Activated CD4-positive, alpha-beta T cell treated with anti-CD3 and anti-CD28 coated beads, Interleukin-2, amount 50 U/mL, for 24 hours (primary cell): ENCODE measurements at regions not wholly inside any gene's neighbourhood (a gene's known extent, or its start where the extent isn't known, plus 50 kb on each side); places are given as distances from the start of the nearest gene placed in this dataset.

ENCODE experiments used
- DNase-seq, 2 donors: peaks; one replicate each; pipeline ENCODE4 v3.0.0-alpha.2; 2020; ENCODE audit warnings: low read depth in 1 of 2, low spot score in 1 of 2

DNA sequence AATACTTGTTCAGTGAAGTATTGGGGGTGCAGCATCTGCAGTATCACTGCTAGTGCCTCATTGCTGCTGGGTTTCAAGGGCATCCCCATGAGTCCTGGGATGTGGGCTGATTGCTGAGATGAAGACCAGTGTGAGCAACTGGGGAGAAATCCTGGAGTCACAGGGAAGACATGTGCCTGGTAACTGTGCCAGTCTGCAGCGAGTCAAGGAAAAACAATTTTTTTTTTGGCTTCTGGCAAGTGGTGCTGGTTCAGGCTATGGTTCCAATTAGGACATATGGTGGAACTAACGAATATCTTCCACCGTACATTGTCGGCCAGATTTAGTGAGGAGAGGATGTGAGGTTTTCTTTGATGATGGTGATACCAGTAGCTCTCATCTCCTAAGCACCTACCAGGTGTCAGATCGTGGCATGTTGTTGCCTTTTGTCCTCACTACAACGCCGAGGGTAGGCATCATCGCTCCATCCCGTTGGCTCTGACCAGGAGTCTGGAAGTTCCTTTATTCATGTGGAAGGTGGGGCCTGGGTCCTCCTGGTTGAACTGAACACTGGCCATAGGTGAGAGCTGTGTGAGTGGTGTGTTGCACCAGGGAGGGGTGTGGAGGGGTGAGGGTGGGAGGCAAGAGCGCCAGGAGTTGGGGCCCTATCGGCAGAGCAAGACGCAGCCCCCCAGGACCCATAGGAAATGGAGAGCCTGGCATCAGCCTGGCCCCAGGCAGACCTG is 118.0 kb upstream of the HS6ST1 start:
- DNase-seq = no peak

DNA sequence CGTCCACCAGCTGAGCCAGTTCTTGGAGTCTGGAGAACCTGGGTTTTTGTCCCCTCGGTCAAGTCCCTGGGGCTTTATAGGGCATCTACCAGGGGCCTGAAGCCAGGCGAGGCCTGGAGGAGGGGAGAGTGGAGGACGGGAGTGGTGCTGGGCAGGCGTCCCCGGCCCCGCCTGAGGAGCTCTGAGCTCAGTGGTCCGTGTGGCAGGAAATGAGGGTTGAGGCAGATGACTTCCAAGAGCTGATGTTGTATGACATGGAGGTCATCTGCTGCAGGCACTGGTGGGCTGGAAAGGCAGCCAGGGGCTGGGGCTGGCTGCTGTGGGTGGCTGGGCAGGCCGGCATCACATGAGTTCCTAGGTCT is 118.5 kb upstream of the HS6ST1 start:
- no peak for DNase-seq

DNA sequence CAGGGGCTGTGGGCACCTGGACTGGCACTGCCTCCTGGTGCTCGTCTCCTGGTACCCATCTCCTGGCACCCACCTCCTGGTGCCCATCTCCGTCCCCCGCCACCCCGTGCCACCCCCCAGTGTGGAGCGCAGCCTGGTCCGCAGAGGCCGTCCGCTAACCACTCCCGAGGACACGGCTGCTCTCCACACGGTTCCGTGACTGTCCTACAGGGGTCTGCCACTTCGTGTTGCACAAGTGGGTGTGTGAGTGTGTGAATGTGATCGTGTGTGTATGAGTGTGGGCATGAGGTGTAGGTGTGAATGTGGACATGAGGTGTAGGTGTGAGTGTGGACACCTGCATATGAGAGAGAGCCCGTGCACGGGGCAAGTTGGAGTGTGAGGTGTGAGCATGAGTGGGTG is 119.4 kb upstream of the HS6ST1 start:
- DNase-seq = no peak

DNA sequence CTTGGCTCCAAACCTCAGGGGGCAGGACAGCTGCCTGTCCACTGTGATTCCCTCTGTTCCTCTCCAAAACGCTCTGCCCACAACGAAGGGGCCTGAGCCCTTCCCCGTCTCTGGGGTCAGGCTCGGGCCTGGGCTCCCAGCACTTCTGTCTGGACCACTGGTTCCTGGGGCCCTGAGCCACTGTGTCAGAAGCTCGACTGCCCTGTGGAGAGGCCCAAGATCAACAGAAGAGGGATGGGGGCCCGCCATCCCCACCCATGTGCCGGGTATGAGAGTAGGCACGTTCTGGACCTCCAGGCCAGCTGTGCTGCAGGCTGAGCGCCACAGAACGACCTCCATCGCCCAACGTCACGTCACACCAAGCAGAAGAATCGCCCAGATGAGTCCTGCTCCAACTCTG is 119.9 kb upstream of the HS6ST1 start:
- no peak for DNase-seq

DNA sequence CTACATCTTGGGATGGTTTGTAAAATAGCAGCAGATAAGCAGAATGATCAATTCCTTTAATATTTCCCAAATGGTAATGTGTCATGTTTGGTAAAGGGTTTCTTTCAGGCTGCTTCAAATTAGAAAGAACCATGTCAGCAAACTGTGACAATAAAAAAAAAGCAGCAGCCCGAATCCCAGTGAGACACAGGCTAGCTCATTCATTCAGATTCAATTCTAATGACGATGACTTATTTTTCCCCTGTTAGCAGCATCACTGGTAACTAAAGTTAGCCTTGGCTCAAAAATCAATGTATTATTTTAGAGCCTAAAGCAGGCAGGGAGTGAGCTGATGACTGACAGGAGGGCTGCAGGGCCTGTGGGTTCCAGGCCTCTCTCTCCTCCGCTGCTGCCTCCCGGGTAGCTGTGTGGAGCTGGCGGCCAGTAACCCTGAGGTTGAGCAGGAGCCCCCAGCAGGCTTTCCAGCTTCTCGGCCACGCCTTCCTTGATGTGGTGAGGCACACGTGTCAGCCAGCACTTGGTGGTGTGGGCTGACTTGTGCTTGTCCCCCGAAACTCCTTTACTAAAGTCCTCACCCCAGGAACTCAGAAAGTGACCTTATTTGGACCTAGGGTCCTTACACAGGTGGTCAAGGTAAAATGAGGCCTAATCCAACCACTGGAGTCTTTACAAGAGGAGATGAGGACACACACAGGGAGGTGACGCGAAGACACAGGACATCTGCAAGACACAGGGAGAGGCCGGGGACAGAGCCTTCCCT is 120.5 kb upstream of the HS6ST1 start:
- no peak for DNase-seq

DNA sequence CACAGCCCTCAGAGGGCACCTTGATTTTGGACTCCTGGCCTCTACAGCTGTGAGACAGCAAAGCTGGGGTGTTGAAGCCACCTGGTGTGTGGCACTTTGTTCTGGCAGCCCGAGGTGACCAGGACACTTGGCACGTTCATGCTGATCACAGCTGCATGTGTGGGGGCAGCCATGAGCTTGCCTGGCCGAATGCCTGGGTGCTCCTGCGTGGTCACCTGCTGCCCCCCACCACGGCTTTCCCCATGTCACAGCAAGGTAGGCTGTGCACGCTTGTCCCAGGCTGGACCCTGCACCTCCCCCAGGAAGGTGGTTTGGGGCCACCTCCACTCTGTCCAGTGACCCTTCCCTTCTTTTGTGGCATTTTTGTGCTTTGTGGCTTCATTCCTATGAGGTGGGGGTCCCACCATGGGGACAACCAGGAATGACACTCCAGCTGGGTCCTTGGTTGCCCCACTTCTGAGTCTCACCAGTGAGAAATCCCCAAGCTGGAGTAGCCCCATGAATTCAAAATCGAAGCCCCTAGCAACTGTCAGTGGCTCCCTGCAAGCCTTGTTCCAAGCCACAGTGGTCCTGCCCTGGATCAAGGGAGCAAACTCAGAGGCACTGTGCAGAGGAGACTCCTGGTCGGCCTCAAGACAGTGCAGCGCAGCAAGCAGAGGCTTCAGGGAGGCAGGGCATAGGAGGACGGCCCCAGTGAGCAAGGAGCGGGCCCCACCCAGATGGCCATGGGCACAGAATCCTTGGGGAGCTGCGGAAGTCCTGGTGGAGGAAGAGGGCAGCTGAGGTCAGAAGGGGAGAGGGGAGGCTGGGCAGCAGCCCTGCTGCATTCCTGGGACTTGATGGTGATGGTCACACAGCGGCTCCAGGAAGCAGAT is 121.4 kb upstream of the HS6ST1 start:
- DNase-seq = no peak

DNA sequence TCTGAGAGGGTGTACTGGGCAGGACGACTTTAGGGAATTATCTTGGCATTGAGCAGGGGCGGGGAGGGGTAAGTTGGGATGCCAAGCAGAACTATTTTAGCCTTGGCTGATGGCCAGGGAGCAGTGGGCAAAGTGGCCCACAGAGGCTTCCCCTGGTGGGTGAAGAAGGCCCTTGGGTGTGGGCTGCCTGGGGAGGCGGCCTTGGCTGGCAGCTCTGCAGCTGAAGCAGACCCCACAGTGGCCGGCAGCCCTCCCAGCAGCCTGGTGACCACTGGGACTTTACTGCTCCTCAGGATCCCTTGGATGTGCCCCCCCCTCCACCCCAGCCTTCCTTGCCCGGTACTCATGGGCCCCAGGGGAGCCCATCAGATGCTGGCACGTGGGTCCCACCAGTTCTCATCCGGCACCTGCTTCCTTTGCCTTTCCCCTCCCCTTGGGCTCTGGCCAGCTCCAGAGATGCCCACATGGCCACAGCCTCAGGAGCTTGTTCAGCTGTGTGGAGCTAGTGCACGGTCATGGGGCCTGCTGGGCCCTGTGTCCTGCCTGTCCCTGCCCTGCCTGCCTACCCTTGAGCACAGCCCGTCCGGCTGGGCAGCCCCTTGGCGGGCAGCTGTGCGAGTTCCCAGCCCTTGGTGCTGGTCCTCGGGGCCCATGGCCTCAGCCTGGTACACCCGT is 122.1 kb upstream of the HS6ST1 start:
- no peak for DNase-seq

DNA sequence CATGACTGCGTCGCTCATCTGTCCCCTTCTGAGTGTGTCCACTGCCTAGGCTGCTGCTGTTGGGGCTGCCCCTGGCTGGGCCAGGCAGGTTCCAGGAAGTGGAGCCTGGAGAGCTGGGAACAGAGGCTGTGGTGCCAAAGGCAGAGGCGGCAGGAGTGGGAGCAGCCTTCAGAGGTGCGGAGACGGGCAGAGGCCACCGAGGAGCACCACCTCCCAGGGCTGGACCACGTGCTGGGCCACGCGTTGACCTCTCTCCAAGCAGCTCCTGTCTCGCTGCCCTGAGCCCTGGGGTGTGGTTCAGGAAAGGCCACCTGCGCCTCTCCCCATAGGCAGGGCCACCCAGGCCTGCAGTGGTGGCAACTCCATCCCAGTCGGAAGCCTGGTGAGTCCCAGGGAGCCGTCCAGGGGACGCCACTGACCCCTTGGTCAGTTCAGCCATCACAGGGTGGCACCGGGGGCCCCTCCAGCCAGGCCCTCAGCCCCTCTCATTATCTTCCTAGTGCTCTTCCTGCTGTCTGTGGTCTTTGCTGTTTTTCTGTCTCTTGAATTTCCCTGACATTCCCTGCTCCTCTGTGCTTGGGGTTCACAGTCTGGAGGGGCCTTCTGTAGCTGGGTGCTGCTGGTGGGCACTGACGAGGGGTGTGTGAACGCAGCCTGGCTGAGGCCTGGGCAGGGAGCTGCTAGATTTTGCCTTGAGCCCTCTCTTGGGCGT is 122.8 kb upstream of the HS6ST1 start:
- DNase-seq = no peak

DNA sequence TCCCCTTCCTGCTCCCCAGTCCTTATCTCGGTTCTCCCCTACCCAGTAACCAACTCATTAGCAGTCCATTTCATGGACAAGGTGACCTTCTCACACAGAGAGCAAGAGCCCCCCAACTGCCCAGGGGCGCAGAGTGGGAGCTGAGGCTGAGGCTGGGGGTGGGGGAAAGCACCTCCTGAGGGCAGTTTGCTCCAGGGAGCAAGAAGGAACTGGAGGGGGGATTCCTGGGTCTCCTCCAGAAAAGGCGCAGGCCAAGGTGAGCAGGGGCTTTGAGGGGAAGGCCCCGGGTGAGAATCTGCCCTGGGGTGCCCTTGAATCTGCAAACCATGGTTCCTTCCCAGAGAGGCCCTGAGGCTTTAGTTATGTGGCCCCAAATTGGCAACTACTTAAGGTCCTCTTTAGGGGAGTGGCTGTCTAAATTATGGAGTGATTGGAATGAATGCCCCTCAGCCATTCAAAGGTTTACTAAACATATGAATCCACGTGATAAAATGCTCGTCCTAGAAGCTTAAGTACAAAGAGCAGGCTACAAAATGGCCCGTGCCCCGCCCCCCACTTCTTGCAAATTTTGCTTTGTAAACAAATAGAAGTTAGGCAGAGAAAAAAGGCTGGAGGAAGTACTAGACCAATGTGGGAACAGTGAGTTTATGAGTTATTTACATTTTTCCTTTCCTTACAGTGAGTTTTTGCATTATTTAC is 123.5 kb upstream of the HS6ST1 start:
- DNase-seq = no peak

DNA sequence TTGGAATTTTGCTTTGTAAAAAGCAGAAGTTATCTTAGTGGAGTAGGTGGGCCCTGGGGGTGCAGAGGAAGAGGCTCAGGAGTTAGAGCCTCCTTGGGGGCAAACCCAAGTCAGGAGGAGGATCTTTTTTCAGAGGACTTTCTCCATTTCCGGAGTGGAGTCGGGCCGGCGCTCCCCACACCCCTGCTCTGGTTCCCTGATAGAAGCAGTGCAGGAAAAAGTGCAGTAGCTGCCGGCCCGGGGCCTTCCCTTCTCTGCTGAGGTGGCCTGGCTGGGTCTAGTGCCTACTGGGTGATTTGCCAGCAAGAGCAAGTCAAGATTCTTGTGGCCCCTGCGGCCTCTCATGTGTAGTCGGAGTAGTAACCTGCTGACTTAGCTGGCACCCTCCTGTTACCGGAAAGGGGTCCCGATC is 124.2 kb upstream of the HS6ST1 start:
- DNase-seq = no peak

DNA sequence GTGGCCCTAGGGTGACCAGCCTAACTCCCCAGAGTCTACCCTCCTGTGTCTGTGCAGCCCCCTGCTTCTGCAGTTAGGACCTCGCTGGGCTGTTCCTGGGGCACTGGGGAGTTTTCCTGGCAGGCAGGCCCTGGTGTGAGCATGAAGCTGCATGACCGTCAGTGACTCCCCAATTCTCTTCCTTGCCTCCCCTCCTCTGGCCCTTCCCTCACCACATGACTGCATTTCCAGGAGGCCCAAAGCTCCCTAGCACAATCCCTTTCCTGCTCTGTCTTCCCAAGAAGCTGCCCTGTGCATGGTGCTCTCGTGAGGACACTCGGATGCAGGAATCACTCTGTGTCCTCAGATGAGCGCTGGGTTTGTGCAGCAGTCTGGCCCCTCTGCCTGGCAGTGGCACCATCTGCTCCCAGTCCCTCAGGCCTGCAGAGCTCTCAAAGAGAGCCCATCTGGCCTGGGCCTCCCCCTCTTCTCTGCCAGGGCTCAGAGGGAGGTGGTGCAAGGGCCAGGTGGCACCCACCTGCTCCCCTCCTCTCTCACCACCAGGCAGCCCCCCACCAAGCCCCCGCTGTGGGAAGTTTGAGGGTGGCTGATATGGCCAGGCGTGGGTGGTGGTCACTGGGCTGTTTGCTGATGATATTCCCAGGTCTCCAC is 125.6 kb upstream of the HS6ST1 start:
- no peak for DNase-seq

DNA sequence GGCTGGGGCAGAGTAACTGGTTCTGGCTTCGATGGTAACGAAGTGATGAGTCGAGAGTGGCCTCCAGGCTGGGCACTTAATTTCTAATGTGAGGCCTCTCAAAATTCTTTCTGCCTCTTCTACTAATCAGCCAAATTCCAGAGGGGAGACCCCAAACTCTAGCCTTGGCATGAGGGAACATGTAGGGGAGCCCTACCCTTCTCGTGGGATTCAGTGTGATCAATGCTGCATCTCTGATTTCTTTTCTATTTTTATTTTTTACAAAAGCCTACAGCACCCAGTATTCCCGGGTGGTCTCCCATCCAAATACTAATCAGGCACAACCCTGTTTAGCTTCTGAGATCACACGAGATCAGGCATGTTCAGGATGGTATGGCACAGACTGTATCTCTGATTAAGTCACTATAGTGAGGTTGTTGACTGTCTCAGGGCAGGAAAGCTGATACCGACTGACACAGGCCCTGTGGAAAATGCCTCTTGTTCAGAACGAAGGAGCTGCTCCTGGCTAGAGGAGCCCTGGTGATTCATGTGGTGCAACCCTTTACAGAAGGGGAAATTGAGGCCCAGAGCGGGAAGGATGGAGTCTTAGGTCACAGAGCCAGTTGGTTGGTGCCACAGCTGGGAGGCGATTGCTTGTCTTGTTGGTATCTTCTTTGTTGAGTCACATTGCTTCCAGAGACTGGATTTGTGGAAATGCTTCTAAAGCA is 126.3 kb upstream of the HS6ST1 start:
- no peak for DNase-seq

DNA sequence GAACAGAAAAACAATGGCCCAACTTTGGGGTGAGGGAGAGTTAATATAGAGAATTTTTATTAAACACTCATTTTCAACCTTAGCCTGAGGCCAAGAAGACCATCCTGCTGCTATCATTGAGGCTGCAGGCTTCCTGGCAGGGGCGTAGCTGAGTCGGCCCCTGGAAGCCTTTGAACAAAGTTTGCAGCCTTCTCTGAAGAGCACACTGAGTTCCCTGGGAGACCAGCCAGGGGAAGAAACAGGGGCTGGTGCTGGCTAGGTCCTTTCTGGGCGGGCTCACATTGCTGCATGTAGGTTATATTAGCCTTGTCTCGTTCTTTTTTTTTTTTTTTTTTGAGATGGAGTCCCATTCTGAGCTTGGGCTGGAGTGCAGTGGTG is 126.8 kb upstream of the HS6ST1 start:
- DNase-seq = no peak

DNA sequence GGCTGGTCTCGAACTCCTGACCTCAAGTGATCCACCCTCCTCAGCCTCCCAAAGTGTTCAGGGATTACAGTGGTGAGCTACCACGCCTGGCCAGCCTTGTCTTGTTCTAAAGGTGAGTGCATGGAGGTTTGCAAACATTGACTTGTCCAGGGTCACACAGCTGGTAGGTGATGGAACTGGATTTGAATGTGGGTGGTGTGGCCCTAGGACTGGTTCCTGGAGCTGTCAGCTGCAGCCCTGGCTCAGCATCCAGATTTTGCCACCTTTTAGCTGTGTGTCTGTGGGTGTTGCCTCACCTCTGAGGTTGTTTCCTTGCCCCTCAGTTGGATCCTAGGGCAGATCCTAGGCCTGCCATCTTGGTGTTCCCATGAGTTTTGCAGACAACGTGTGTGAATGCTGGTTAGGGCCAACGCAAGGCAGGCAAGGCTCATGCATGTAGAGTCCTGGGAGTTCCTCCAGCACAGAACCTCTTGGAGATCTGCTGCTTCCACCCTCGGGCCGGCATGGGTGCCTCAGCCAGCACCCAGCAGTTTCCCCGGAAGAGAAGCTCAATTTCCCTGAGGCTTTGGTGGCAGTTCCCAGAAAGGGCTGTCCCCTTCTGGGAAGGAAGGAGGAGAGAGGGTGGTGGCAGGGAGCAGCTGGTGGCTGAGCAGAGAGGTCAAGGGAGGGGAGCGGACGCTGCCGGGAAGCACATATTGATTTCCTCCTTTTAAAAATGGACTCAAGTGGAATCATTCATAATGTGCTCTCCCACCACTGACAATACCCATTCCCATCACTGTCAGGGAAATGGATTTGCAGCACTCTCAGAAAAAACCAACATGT is 127.6 kb upstream of the HS6ST1 start:
- no peak for DNase-seq

DNA sequence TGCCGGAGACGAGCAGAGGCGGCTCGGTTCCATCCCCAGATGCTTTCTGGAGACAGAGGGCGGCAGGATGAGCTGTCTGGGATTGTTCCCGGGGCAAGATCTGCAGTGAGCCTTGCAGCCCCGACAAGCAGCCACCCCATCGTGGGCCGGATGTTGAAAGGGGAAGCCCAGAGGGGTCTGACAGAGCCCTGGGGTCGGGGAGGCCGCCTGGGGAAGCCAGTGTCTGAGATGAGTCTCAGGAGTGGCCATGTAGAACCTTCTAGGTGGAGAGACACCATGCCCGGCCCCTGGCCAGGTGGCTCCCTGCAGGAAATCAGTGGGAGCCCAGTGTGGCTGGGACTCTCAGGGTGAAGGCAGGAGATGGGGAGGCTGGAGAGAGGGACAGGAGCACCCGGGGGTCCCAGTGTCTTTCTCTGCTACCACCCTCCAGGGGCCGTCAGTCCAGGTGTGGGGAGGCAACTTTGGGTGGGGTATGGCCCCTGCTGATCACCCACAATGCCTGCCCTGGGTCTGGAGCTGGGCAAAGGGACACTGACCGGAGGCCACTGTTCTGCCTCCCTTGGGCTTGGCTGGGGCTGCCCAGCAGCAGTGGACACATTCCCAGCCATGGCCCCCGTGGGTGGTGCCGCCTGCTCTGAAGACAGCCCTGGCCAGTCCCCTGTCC is 128.3 kb upstream of the HS6ST1 start:
- DNase-seq = no peak

DNA sequence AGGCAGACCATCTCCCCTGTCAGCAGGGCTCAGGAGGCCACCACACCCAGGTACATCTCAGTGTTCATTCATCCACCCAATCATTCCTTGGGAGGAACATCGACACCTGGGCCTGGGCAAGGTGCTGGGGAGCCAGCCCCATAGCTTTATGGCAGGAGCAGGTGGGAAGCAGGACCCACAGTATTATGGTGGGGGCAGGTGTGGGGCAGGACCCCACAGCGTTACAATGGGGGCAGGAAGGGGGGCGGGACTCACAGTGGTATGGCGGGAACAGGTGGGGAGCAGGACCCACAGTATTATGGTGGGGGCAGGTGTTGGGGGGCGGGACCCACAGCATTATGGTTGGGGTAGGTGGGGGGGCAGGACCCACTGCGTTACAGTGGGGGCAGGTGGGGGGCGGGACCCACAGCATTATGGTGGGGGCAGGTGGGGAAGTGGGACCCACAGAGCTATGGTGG is 128.9 kb upstream of the HS6ST1 start:
- no peak for DNase-seq
